Endothelial cell of umbilical vein (primary cell): ENCODE measurements at regions not wholly inside any gene's neighbourhood (a gene's known extent, or its start where the extent isn't known, plus 50 kb on each side); places are given as distances from the start of the nearest gene placed in this dataset.

ENCODE experiments used
- BruUV-seq: library from RNA; stranded (reverse); fragments of 400-500 nt; replicated peaks from 2 replicates; lab custom pipeline; 2021; lab: Mats Ljungman, UMichigan
- CTCF ChIA-PET: fragments of 300-600, 350-600 bp; sonication (Branson Sonifier 250); formaldehyde crosslinking; loops from one replicate; lab custom pipeline; 2021; ENCODE audit warnings: antibody characterized with exemption, inconsistent platforms; lab: Charles Lee
- POLR2A ChIA-PET: fragments of 300-600, 350-600 bp; sonication (Branson Sonifier 250); formaldehyde crosslinking; loops from one replicate; lab custom pipeline; 2021; ENCODE audit warnings: antibody characterized with exemption, inconsistent platforms; lab: Charles Lee
- DNase-seq: peaks from one replicate; pipeline ENCODE4 v3.0.0-alpha.2; 2011; ENCODE audit warnings: low read depth, low spot score
- FAIRE-seq: peaks from 2 replicates; lab custom pipeline; 2011; peaks lifted over from hg19 to GRCh38; lab: Jason Lieb, UNC
- H2AFZ ChIP-seq: 2 replicates; pipeline ENCODE4 v1.6.0; 2012; ENCODE audit warnings: low read depth, low read length, control low read depth, inconsistent platforms
- H3K27ac ChIP-seq: 2 replicates; pipeline ENCODE4 v1.5.1; 2011; ENCODE audit warnings: low read depth, mild to moderate bottlenecking, control low read depth, low read length, moderate library complexity; ENCODE audit not compliant: insufficient read depth
- H3K27me3 ChIP-seq, 2 experiments: 2 replicates each; pipeline versions ENCODE4 v1.6.0 to v1.6.1; 2011; ENCODE audit warnings: low read length in 2 of 2, mixed read lengths in 1 of 2; ENCODE audit not compliant: control insufficient read depth in 2 of 2, insufficient read depth in 2 of 2
- H3K36me3 ChIP-seq, 2 experiments: 2 replicates in 1 of 2; 3 replicates in 1 of 2; pipeline ENCODE4 v1.5.1; 2011; ENCODE audit warnings: low read length in 2 of 2, mild to moderate bottlenecking in 1 of 2, moderate library complexity in 1 of 2; ENCODE audit not compliant: control insufficient read depth in 2 of 2, insufficient read depth in 2 of 2; ENCODE audit errors: extremely low read depth in 1 of 2
- H3K4me1 ChIP-seq: 3 replicates; pipeline ENCODE4 v1.5.1; 2011; ENCODE audit warnings: mild to moderate bottlenecking, low read length; ENCODE audit not compliant: control insufficient read depth, insufficient read depth; ENCODE audit errors: extremely low read depth
- H3K4me2 ChIP-seq: 2 replicates; pipeline ENCODE4 v1.6.1; 2011; ENCODE audit warnings: low read length, control low read depth, mixed read lengths; ENCODE audit not compliant: insufficient read depth
- H3K4me3 ChIP-seq, 3 experiments: fragments of 200-600 bp in 1 of 3; sonication (generic), shearing (Covaris generic) in 1 of 3; replicated peaks in 1 of 3; 2 replicates each; pipeline ENCODE4 v1.5.1; 2011 to 2016; ENCODE audit warnings: control low read depth in 3 of 3, low read length in 3 of 3, mild to moderate bottlenecking in 2 of 3, inconsistent platforms in 1 of 3, low read depth in 1 of 3, moderate library complexity in 1 of 3; ENCODE audit not compliant: insufficient read depth in 1 of 3
- H3K79me2 ChIP-seq: 2 replicates; pipeline ENCODE4 v1.6.0; 2012; ENCODE audit warnings: low read length, inconsistent platforms; ENCODE audit not compliant: control insufficient read depth, insufficient read depth
- H3K9ac ChIP-seq: replicated peaks from 2 replicates; pipeline ENCODE3; 2011; ENCODE audit warnings: low read length, control low read depth; ENCODE audit not compliant: insufficient read depth; ENCODE audit errors: extremely low read depth
- H3K9me1 ChIP-seq: replicated peaks from 3 replicates; pipeline ENCODE4 v1.6.0; 2011; ENCODE audit warnings: mild to moderate bottlenecking, low read length; ENCODE audit not compliant: control insufficient read depth, insufficient read depth; ENCODE audit errors: extremely low read depth
- H3K9me3 ChIP-seq: replicated peaks from 2 replicates; pipeline ENCODE4 v1.5.1; 2012; ENCODE audit warnings: low read length, inconsistent platforms; ENCODE audit not compliant: control insufficient read depth, insufficient read depth
- H4K20me1 ChIP-seq: replicated peaks from 2 replicates; pipeline ENCODE3; 2011; ENCODE audit warnings: mild to moderate bottlenecking, low read length; ENCODE audit not compliant: control insufficient read depth, insufficient read depth; ENCODE audit errors: extremely low read depth
- EZH2 ChIP-seq: IDR thresholded peaks from 2 replicates; pipeline ENCODE4 v1.6.1; 2012; ENCODE audit warnings: borderline replicate concordance, low read depth, mild to moderate bottlenecking, moderate library complexity, low read length, inconsistent platforms; ENCODE audit not compliant: severe bottlenecking
- FOS ChIP-seq: IDR thresholded peaks from 2 replicates; pipeline ENCODE4 v1.6.1; 2011; ENCODE audit warnings: mild to moderate bottlenecking, low read length, moderate library complexity, borderline replicate concordance; ENCODE audit not compliant: insufficient read depth
- GATA2 ChIP-seq: IDR thresholded peaks from 2 replicates; pipeline ENCODE4 v1.7.0; 2011; ENCODE audit warnings: low read depth, mild to moderate bottlenecking, moderate library complexity, mixed read lengths, low read length; ENCODE audit not compliant: insufficient read length, insufficient read depth
- JUN ChIP-seq: IDR thresholded peaks from 2 replicates; pipeline ENCODE4 v1.6.1; 2011; ENCODE audit warnings: borderline replicate concordance, low read depth; ENCODE audit not compliant: insufficient read length, insufficient read depth
- MYC ChIP-seq: IDR thresholded peaks from one replicate; pipeline ENCODE4 v1.6.1; 2011; ENCODE audit warnings: mild to moderate bottlenecking, low read depth, low read length
- POLR2A ChIP-seq: IDR thresholded peaks from 2 replicates; pipeline ENCODE4 v1.6.1; 2012; ENCODE audit warnings: low read depth, mild to moderate bottlenecking, control low read depth, low read length
- POLR2AphosphoS5 ChIP-seq: IDR thresholded peaks from 2 replicates; pipeline ENCODE4 v1.6.1; 2012; ENCODE audit warnings: low read depth, mild to moderate bottlenecking, control low read depth, low read length, moderate library complexity; ENCODE audit not compliant: insufficient read depth
- dilution Hi-C: fragments of 300-500 bp; cut with MboI; formaldehyde crosslinking; loops from one replicate; pipeline ENCODE4 v1.15.0; 2019; ENCODE audit warnings: low sequenced_read_pairs; ENCODE audit not compliant: extremely low pct_ligation_motif_present
- intact Hi-C: fragments of 100-400 bp; cut with micrococcal nuclease; formaldehyde crosslinking; loops from one replicate; pipeline ENCODE4 v1.10.0; 2022
- TF ChIP-seq, protein P1 (sequence below): IDR thresholded peaks from 2 replicates; pipeline ENCODE4 v1.6.1; 2011; ENCODE audit not compliant: insufficient read depth, insufficient read length
- TF ChIP-seq, protein P2 (sequence below), 2 donors: IDR thresholded peaks; 1 replicate in 1 of 2; 2 replicates in 1 of 2; pipeline ENCODE4 v1.5.1; 2011; ENCODE audit warnings: low read length in 2 of 2, mild to moderate bottlenecking in 2 of 2, moderate library complexity in 2 of 2, control low read depth in 1 of 2, inconsistent platforms in 1 of 2, low read depth in 1 of 2; ENCODE audit not compliant: insufficient read depth in 1 of 2; ENCODE audit errors: extremely low read depth in 1 of 2

DNA sequence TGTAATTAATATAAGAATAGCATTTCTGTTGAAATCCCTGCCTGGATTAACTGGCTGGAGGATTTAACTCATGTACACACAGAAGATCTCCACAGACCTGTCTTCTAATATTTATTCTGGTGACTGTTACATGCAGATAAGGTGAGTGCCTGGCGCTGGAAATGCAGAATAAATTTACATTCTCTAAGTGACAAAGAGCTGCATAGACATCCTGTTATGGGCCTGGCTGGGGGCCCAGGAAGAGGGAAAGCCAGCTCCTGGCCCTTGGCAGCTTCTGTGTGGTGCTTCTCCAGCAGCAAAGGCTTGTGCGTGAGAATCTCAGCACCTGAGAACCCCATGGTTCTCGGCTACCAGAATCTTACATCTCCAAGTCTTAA, 446.6 kb downstream of the PTPRU start:
- Histone ChIP-seq H3K4me1 (peaks cover 1% of the 10 kb centered on the region), H3K27me3 (no peaks in the 10 kb centered on the region), H3K9ac (no peak overlapping the region), H3K27ac (no peak overlapping the region), H2AFZ (no peak overlapping the region), H3K9me3 (no peaks in the 10 kb centered on the region), H3K79me2 (no peaks in the 10 kb centered on the region), H3K36me3 (no peaks in the 10 kb centered on the region), H4K20me1 (no peaks in the 10 kb centered on the region), H3K4me3 (no peak overlapping the region), H3K4me2 (no peak overlapping the region), H3K9me1 (no peaks in the 10 kb centered on the region)
- ChIA-PET POLR2A (no interaction called here), CTCF (interaction anchor here (0.6 to 1.9 kb wide), 8 partner anchors 12 to 697 kb away, joined by 3 to 8 read pairs (median 3); no protein-coding TSS in a partner anchor)
- no peak for TF ChIP-seq FOS
- TF ChIP-seq, protein P1, sequence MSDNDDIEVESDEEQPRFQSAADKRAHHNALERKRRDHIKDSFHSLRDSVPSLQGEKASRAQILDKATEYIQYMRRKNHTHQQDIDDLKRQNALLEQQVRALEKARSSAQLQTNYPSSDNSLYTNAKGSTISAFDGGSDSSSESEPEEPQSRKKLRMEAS = no peak
- TF ChIP-seq MYC = no peak
- TF ChIP-seq POLR2AphosphoS5 = no peak
- no peak for TF ChIP-seq GATA2
- TF ChIP-seq, protein P2, sequence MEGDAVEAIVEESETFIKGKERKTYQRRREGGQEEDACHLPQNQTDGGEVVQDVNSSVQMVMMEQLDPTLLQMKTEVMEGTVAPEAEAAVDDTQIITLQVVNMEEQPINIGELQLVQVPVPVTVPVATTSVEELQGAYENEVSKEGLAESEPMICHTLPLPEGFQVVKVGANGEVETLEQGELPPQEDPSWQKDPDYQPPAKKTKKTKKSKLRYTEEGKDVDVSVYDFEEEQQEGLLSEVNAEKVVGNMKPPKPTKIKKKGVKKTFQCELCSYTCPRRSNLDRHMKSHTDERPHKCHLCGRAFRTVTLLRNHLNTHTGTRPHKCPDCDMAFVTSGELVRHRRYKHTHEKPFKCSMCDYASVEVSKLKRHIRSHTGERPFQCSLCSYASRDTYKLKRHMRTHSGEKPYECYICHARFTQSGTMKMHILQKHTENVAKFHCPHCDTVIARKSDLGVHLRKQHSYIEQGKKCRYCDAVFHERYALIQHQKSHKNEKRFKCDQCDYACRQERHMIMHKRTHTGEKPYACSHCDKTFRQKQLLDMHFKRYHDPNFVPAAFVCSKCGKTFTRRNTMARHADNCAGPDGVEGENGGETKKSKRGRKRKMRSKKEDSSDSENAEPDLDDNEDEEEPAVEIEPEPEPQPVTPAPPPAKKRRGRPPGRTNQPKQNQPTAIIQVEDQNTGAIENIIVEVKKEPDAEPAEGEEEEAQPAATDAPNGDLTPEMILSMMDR (IDR thresholded peaks at IDR 0.05; ENCODE audit: extremely low read depth in 1 of 2, insufficient read depth in 1 of 2, low read depth in 1 of 2, low read length in 2 of 2) = no peak
- no peak for TF ChIP-seq EZH2
- no peak for TF ChIP-seq POLR2A
- no peak for TF ChIP-seq JUN
- dilution Hi-C loops (no loop called here), intact Hi-C loops (no loop called here)
- no peak for FAIRE-seq
- DNase-seq = no peak
- BruUV-seq = no TSS peak
